ENCODE measurements at regions not wholly inside any gene's neighbourhood (a gene's known extent, or its start where the extent isn't known, plus 50 kb on each side); places are given as distances from the start of the nearest gene placed in this dataset.
A peak's percentile ranks its signal among the peaks of the same experiment; 100 is the strongest.

DNA sequence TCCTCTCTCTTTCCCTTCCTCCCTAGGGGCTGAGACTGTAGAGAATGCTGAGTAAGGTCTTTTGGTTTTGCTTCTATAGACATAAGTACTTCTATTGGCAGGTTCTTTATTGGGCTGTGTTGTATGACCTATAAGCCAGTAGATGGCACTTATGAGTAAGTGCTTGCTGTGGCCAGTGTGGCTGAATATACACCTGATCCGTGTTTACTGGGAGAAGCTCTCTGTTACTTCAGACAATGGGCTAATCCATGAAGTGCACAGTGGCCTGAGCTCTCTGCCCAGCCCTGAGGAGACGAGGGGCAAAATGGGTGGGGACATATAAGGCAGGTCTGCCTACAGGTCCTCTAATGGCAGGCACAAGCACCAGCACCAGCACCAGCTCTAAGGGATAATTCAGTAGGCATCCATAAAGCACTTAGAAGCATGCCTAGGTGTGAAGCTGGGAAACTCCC is 610.3 kb downstream of the RNF144B start:
- TF ChIP-seq, protein P1, sequence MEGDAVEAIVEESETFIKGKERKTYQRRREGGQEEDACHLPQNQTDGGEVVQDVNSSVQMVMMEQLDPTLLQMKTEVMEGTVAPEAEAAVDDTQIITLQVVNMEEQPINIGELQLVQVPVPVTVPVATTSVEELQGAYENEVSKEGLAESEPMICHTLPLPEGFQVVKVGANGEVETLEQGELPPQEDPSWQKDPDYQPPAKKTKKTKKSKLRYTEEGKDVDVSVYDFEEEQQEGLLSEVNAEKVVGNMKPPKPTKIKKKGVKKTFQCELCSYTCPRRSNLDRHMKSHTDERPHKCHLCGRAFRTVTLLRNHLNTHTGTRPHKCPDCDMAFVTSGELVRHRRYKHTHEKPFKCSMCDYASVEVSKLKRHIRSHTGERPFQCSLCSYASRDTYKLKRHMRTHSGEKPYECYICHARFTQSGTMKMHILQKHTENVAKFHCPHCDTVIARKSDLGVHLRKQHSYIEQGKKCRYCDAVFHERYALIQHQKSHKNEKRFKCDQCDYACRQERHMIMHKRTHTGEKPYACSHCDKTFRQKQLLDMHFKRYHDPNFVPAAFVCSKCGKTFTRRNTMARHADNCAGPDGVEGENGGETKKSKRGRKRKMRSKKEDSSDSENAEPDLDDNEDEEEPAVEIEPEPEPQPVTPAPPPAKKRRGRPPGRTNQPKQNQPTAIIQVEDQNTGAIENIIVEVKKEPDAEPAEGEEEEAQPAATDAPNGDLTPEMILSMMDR (IDR thresholded peaks at IDR 0.05), result peak in 5 of 7 experiments; percentile 10 to 65 (median 35)
- TF ChIP-seq POLR2A (IDR thresholded peaks at IDR 0.05), result no peak
